NB4 (cell line): ENCODE measurements at regions not wholly inside any gene's neighbourhood (a gene's known extent, or its start where the extent isn't known, plus 50 kb on each side); places are given as distances from the start of the nearest gene placed in this dataset.
"Not testable (repeated sequence)": the region's sequence is repeated elsewhere in the genome, so short reads cannot be mapped to it uniquely, and the experiment has no call there.

ENCODE experiments used
- CTCF ChIP-seq: IDR thresholded peaks from one replicate; pipeline ENCODE4 v1.5.1; 2012; ENCODE audit warnings: low read depth, low read length
- POLR2A ChIP-seq: IDR thresholded peaks from 2 replicates; pipeline ENCODE4 v1.6.1; 2011; ENCODE audit warnings: mild to moderate bottlenecking; ENCODE audit not compliant: insufficient read length; ENCODE audit errors: extremely low read depth
- TF ChIP-seq, protein P1 (sequence below): IDR thresholded peaks from 2 replicates; pipeline ENCODE4 v1.6.1; 2011; ENCODE audit warnings: low read depth, low read length

GRCh38 chr12:4138532-4138931 is 135.0 kb upstream of the CCND2 start:
- TF ChIP-seq POLR2A, CTCF: not testable (repeated sequence)
- TF ChIP-seq, protein P1, sequence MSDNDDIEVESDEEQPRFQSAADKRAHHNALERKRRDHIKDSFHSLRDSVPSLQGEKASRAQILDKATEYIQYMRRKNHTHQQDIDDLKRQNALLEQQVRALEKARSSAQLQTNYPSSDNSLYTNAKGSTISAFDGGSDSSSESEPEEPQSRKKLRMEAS: not testable (repeated sequence)
